ENCODE measurements at regions not wholly inside any gene's neighbourhood (a gene's known extent, or its start where the extent isn't known, plus 50 kb on each side); places are given as distances from the start of the nearest gene placed in this dataset.

DNA sequence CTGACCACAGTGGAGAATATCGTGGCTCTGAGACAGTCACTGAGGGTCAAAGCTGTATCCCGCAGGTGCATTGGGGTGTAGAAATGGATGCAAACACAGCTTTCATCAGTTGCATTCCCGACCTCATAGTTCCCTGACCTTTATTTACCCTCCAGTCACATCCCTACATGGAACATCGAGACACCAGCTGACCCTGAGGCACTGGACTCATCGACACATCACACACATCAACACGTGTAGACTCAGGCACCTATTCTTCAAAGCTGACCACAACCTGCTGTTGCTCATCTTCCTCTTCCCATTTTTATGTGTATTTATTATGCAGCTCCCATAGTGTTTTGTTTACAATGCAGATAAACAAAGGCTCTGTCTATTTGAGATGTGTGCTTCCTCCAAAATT, 396.9 kb upstream of the NRP1 start:
- H3K27me3 ChIP-seq (ENCODE audit: insufficient read depth, low read length): no peaks in the 10 kb centered on the region
- no peaks in the 10 kb centered on the region for H4K20me1 ChIP-seq (ENCODE audit: control insufficient read depth, insufficient read depth, insufficient read length)
- H2BK12ac ChIP-seq (ENCODE audit: insufficient read length, low read depth, low read length): no peak overlapping the region
- no peak overlapping the region for H2BK20ac ChIP-seq (ENCODE audit: low read depth, low read length, poor library complexity, severe bottlenecking)
- no peaks in the 10 kb centered on the region for H3K4me1 ChIP-seq (ENCODE audit: insufficient read depth, low read length)
- H3K18ac ChIP-seq (ENCODE audit: insufficient read length, low read depth, low read length): no peak overlapping the region
- H3K4me3 Mint-ChIP-seq: no peak overlapping the region
- H3K27me3 Mint-ChIP-seq (ENCODE audit: low read depth): peaks cover 4% of the 10 kb centered on the region
- no peaks in the 10 kb centered on the region for H3K79me2 ChIP-seq (ENCODE audit: insufficient read depth, low read length)
- no peak overlapping the region for H3K4ac ChIP-seq (ENCODE audit: low read depth, low read length)
- H3K9ac ChIP-seq (ENCODE audit: extremely low read depth, insufficient read length, low read length): no peak overlapping the region
- H2BK120ac ChIP-seq (ENCODE audit: low read depth, low read length, poor library complexity, severe bottlenecking): no peak overlapping the region
- no peak overlapping the region for H3K56ac ChIP-seq (ENCODE audit: insufficient read length, low read depth, low read length)
- no peak overlapping the region for H2AFZ ChIP-seq (ENCODE audit: low read length)
- H2BK5ac ChIP-seq (ENCODE audit: insufficient read length, low read length): no peak overlapping the region
- H3K14ac ChIP-seq (ENCODE audit: insufficient read depth, low read length): no peak overlapping the region
- H3T11ph ChIP-seq (ENCODE audit: low read length): no peak overlapping the region
- H2AK5ac ChIP-seq (ENCODE audit: insufficient read length, low read length): no peak overlapping the region
- no peaks in the 10 kb centered on the region for H3K79me1 ChIP-seq (ENCODE audit: insufficient read depth, low read depth, low read length, poor library complexity, severe bottlenecking)
- no peak for DNase-seq
- peaks cover 8 to 13% of the 10 kb centered on the region in 2 experiments for H3K9me3 Mint-ChIP-seq
- no peak overlapping the region for H3K27ac ChIP-seq (ENCODE audit: insufficient read length, low read depth, low read length)
- TF ChIP-seq, protein P1, sequence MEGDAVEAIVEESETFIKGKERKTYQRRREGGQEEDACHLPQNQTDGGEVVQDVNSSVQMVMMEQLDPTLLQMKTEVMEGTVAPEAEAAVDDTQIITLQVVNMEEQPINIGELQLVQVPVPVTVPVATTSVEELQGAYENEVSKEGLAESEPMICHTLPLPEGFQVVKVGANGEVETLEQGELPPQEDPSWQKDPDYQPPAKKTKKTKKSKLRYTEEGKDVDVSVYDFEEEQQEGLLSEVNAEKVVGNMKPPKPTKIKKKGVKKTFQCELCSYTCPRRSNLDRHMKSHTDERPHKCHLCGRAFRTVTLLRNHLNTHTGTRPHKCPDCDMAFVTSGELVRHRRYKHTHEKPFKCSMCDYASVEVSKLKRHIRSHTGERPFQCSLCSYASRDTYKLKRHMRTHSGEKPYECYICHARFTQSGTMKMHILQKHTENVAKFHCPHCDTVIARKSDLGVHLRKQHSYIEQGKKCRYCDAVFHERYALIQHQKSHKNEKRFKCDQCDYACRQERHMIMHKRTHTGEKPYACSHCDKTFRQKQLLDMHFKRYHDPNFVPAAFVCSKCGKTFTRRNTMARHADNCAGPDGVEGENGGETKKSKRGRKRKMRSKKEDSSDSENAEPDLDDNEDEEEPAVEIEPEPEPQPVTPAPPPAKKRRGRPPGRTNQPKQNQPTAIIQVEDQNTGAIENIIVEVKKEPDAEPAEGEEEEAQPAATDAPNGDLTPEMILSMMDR (conservative IDR thresholded peaks at IDR 0.05): no peak
- H3K4me1 Mint-ChIP-seq: no peaks in the 10 kb centered on the region
- H4K5ac ChIP-seq (ENCODE audit: insufficient read length, low read depth, low read length): no peak overlapping the region
- H4K8ac ChIP-seq (replicated peaks; ENCODE audit: insufficient read length, low read depth, low read length): no peak overlapping the region
- H2BK15ac ChIP-seq (ENCODE audit: low read depth, low read length): no peak overlapping the region
- H3K23ac ChIP-seq (ENCODE audit: insufficient read length, low read depth, low read length): no peak overlapping the region
- no peak overlapping the region for H4K91ac ChIP-seq (ENCODE audit: insufficient read length, low read depth, low read length)
- H3K23me2 ChIP-seq (ENCODE audit: insufficient read length, low read depth, low read length, poor library complexity, severe bottlenecking): no peaks in the 10 kb centered on the region
- WGBS (ENCODE audit: extremely low coverage, insufficient read length, low lambda C conversion rate): no CpG with 5 or more reads among the region's 6 CpGs
- peaks cover 0 to 9% (median 0%) of the 10 kb centered on the region in 3 experiments; a peak in 3 of 7 replicates for H3K36me3 Mint-ChIP-seq (ENCODE audit: insufficient read depth in 1 of 3, low read depth in 3 of 3)
- H3K9me3 ChIP-seq (ENCODE audit: control insufficient read depth, low read depth, low read length): no peaks in the 10 kb centered on the region
- no peak overlapping the region for H3K4me2 ChIP-seq (ENCODE audit: insufficient read depth, insufficient read length, low read length)
- no peak overlapping the region; a peak in 1 of 7 replicates for H3K27ac Mint-ChIP-seq

All from H9 (cell line).